Limb (tissue), 2 donors: ENCODE measurements at regions not wholly inside any gene's neighbourhood (a gene's known extent, or its start where the extent isn't known, plus 50 kb on each side); places are given as distances from the start of the nearest gene placed in this dataset.
"Not testable (repeated sequence)": the region's sequence is repeated elsewhere in the genome, so short reads cannot be mapped to it uniquely, and the experiment has no call there.

Source experiments
- DNase-seq, 2 donors: peaks; one replicate each; pipeline ENCODE4 v3.0.0-alpha.2; 2016; ENCODE audit errors: extremely low spot score in 2 of 2

- DNase-seq: not testable (repeated sequence)
These were observed 63.2 kb upstream of the IER3 start for GRCh38 chr6:30807566-30807965.

- no peak for DNase-seq
These were observed 62.3 kb upstream of the IER3 start for GRCh38 chr6:30806581-30807183.

- no peak for DNase-seq
These were observed 60.0 kb upstream of the IER3 start for GRCh38 chr6:30804333-30804732.

- no peak for DNase-seq
These were observed 58.4 kb upstream of the IER3 start for GRCh38 chr6:30802731-30803130.

- no peak for DNase-seq
These were observed 57.6 kb upstream of the IER3 start for GRCh38 chr6:30801950-30802349.

- DNase-seq: no peak
These were observed 56.5 kb upstream of the IER3 start for GRCh38 chr6:30800871-30801270.

GRCh38 chr6:30799210-30799609 lies 54.9 kb upstream of the IER3 start:
- DNase-seq: peak in 1 of 2 donors; percentile 39

GRCh38 chr6:30798494-30798893 lies 54.1 kb upstream of the IER3 start:
- no peak for DNase-seq

- no peak for DNase-seq
These were observed 51.4 kb upstream of the IER3 start for GRCh38 chr6:30795549-30796293.
